ENCODE measurements at regions not wholly inside any gene's neighbourhood (a gene's known extent, or its start where the extent isn't known, plus 50 kb on each side); places are given as distances from the start of the nearest gene placed in this dataset.

GRCh38 chr4:8698341-8699062 is 105.9 kb downstream of the CPZ start:
- DNase-seq (ENCODE audit: low spot score): no peak

- no peak for DNase-seq (ENCODE audit: low spot score)
These were observed 105.3 kb downstream of the CPZ start for GRCh38 chr4:8697826-8698225.

GRCh38 chr4:8696369-8697127 is 104.0 kb downstream of the CPZ start:
- no peak for DNase-seq (ENCODE audit: low spot score)

- no peak for DNase-seq (ENCODE audit: low spot score)
These were observed 103.0 kb downstream of the CPZ start for GRCh38 chr4:8695237-8696219.

- DNase-seq (ENCODE audit: low spot score): no peak
These were observed 102.1 kb downstream of the CPZ start for GRCh38 chr4:8694651-8695151.

GRCh38 chr4:8694226-8694625 is 101.7 kb downstream of the CPZ start:
- no peak for DNase-seq (ENCODE audit: low spot score)

GRCh38 chr4:8691151-8691775 is 98.7 kb downstream of the CPZ start:
- DNase-seq (ENCODE audit: low spot score): no peak

GRCh38 chr4:8690216-8691150 is 97.9 kb downstream of the CPZ start:
- DNase-seq (ENCODE audit: low spot score): no peak

GRCh38 chr4:8689741-8690140 is 97.2 kb downstream of the CPZ start:
- no peak for DNase-seq (ENCODE audit: low spot score)

GRCh38 chr4:8688908-8689445 is 96.4 kb downstream of the CPZ start:
- no peak for DNase-seq (ENCODE audit: low spot score)

- peak; percentile 8 for DNase-seq (ENCODE audit: low spot score)
These were observed 95.7 kb downstream of the CPZ start for GRCh38 chr4:8688041-8688907.

GRCh38 chr4:8687083-8687482 is 94.5 kb downstream of the CPZ start:
- DNase-seq (ENCODE audit: low spot score): no peak

GRCh38 chr4:8685831-8686230 is 93.3 kb downstream of the CPZ start:
- DNase-seq (ENCODE audit: low spot score): no peak

- DNase-seq (ENCODE audit: low spot score): no peak
These were observed 90.9 kb downstream of the CPZ start for GRCh38 chr4:8683462-8683861.

- DNase-seq (ENCODE audit: low spot score): no peak
These were observed 90.2 kb downstream of the CPZ start for GRCh38 chr4:8682725-8683124.

- no peak for DNase-seq (ENCODE audit: low spot score)
These were observed 89.7 kb downstream of the CPZ start for GRCh38 chr4:8682296-8682695.

GRCh38 chr4:8681391-8681790 is 88.8 kb downstream of the CPZ start:
- DNase-seq (ENCODE audit: low spot score): no peak

- DNase-seq (ENCODE audit: low spot score): no peak
These were observed 86.5 kb downstream of the CPZ start for GRCh38 chr4:8679032-8679431.

- no peak for DNase-seq (ENCODE audit: low spot score)
These were observed 84.1 kb downstream of the CPZ start for GRCh38 chr4:8676676-8677075.
